ENCODE measurements at regions not wholly inside any gene's neighbourhood (a gene's known extent, or its start where the extent isn't known, plus 50 kb on each side); places are given as distances from the start of the nearest gene placed in this dataset.

- H3K9me3 ChIP-seq (replicated peaks), result no peaks in the 10 kb centered on the region
- no peaks in the 10 kb centered on the region for H3K27me3 ChIP-seq (replicated peaks)
- no peak for DNase-seq (ENCODE audit: low read depth in 1 of 2, low spot score in 2 of 2)
These were observed 153.5 kb downstream of the HHIP start for GRCh38 chr4:144799486-144799885.

GRCh38 chr4:144801731-144802130 is 155.8 kb downstream of the HHIP start:
- H3K9me3 ChIP-seq (replicated peaks), result no peaks in the 10 kb centered on the region
- H3K36me3 ChIP-seq, result no peaks in the 10 kb centered on the region
- no peak overlapping the region for H3K4me3 ChIP-seq
- no peaks in the 10 kb centered on the region for H3K4me1 ChIP-seq (replicated peaks)
- H3K27me3 ChIP-seq (replicated peaks), result no peaks in the 10 kb centered on the region
- DNase-seq (ENCODE audit: low read depth in 1 of 2, low spot score in 2 of 2), result no peak
- no peak overlapping the region for H3K27ac ChIP-seq

More at GRCh38 chr4:144799486-144799885, 153.5 kb downstream of the HHIP start:
- no peak overlapping the region for H3K4me3 ChIP-seq
- H3K27ac ChIP-seq, result no peak overlapping the region
- no peaks in the 10 kb centered on the region for H3K4me1 ChIP-seq (replicated peaks)
- H3K36me3 ChIP-seq, result no peaks in the 10 kb centered on the region

GRCh38 chr4:144808034-144808433 is 162.1 kb downstream of the HHIP start:
- H3K27ac ChIP-seq, result no peak overlapping the region
- H3K4me3 ChIP-seq, result no peak overlapping the region
- H3K9me3 ChIP-seq (replicated peaks), result no peaks in the 10 kb centered on the region
- no peaks in the 10 kb centered on the region for H3K27me3 ChIP-seq (replicated peaks)
- H3K4me1 ChIP-seq (replicated peaks), result no peaks in the 10 kb centered on the region
- DNase-seq (ENCODE audit: low read depth in 1 of 2, low spot score in 2 of 2), result no peak
- H3K36me3 ChIP-seq, result no peaks in the 10 kb centered on the region

- no peak overlapping the region for H3K27ac ChIP-seq
- no peaks in the 10 kb centered on the region for H3K4me1 ChIP-seq (replicated peaks)
- H3K4me3 ChIP-seq, result no peak overlapping the region
- no peaks in the 10 kb centered on the region for H3K36me3 ChIP-seq
- no peaks in the 10 kb centered on the region for H3K27me3 ChIP-seq (replicated peaks)
- no peak for DNase-seq (ENCODE audit: low read depth in 1 of 2, low spot score in 2 of 2)
- H3K9me3 ChIP-seq (replicated peaks), result no peaks in the 10 kb centered on the region
These were observed 163.2 kb downstream of the HHIP start for GRCh38 chr4:144809056-144809640.

- Histone ChIP-seq H3K4me3 (no peak overlapping the region), H3K4me1 (replicated peaks) (peaks cover 18% of the 10 kb centered on the region), H3K9me3 (replicated peaks) (no peaks in the 10 kb centered on the region), H3K27me3 (replicated peaks) (no peaks in the 10 kb centered on the region), H3K36me3 (no peaks in the 10 kb centered on the region), H3K27ac (no peak overlapping the region)
- DNase-seq (ENCODE audit: low read depth in 1 of 2, low spot score in 2 of 2), result no peak
These were observed 170.7 kb downstream of the HHIP start for GRCh38 chr4:144816668-144817067.

- no peaks in the 10 kb centered on the region for H3K36me3 ChIP-seq
- H3K27ac ChIP-seq, result no peak overlapping the region
- DNase-seq (ENCODE audit: low read depth in 1 of 2, low spot score in 2 of 2), result no peak
- H3K4me1 ChIP-seq (replicated peaks), result peaks cover 18% of the 10 kb centered on the region
- H3K27me3 ChIP-seq (replicated peaks), result no peaks in the 10 kb centered on the region
- no peaks in the 10 kb centered on the region for H3K9me3 ChIP-seq (replicated peaks)
- no peak overlapping the region for H3K4me3 ChIP-seq
These were observed 171.1 kb downstream of the HHIP start for GRCh38 chr4:144817081-144817480.

GRCh38 chr4:144818136-144818535 is 172.2 kb downstream of the HHIP start:
- no peak for DNase-seq (ENCODE audit: low read depth in 1 of 2, low spot score in 2 of 2)
- Histone ChIP-seq H3K4me1 (replicated peaks) (peaks cover 18% of the 10 kb centered on the region), H3K9me3 (replicated peaks) (no peaks in the 10 kb centered on the region), H3K27ac (no peak overlapping the region), H3K36me3 (no peaks in the 10 kb centered on the region), H3K4me3 (no peak overlapping the region), H3K27me3 (replicated peaks) (no peaks in the 10 kb centered on the region)

GRCh38 chr4:144819591-144819990 is 173.6 kb downstream of the HHIP start:
- Histone ChIP-seq H3K4me3 (no peak overlapping the region), H3K36me3 (no peaks in the 10 kb centered on the region), H3K27ac (no peak overlapping the region), H3K27me3 (replicated peaks) (no peaks in the 10 kb centered on the region), H3K9me3 (replicated peaks) (no peaks in the 10 kb centered on the region), H3K4me1 (replicated peaks) (peaks cover 18% of the 10 kb centered on the region)
- DNase-seq (ENCODE audit: low read depth in 1 of 2, low spot score in 2 of 2), result no peak

- Histone ChIP-seq H3K36me3 (no peaks in the 10 kb centered on the region), H3K27me3 (replicated peaks) (no peaks in the 10 kb centered on the region), H3K4me1 (replicated peaks) (peaks cover 18% of the 10 kb centered on the region), H3K9me3 (replicated peaks) (no peaks in the 10 kb centered on the region), H3K27ac (no peak overlapping the region; the same call in 1 of the 2 replicates), H3K4me3 (no peak overlapping the region)
- peak in 1 of 2 experiments; percentile 41 for DNase-seq (ENCODE audit: low read depth in 1 of 2, low spot score in 2 of 2)
These were observed 174.2 kb downstream of the HHIP start for GRCh38 chr4:144820011-144820727.

GRCh38 chr4:144820728-144821085 is 174.8 kb downstream of the HHIP start:
- DNase-seq (ENCODE audit: low read depth in 1 of 2, low spot score in 2 of 2), result peak; percentile 37 to 62
- Histone ChIP-seq H3K27me3 (replicated peaks) (no peaks in the 10 kb centered on the region), H3K27ac (no peak overlapping the region), H3K9me3 (replicated peaks) (no peaks in the 10 kb centered on the region), H3K4me1 (replicated peaks) (peaks cover 18% of the 10 kb centered on the region), H3K4me3 (no peak overlapping the region), H3K36me3 (no peaks in the 10 kb centered on the region)

- no peak for DNase-seq (ENCODE audit: low read depth in 1 of 2, low spot score in 2 of 2)
- no peak overlapping the region for H3K4me3 ChIP-seq
- H3K9me3 ChIP-seq (replicated peaks), result no peaks in the 10 kb centered on the region
- H3K4me1 ChIP-seq (replicated peaks), result no peaks in the 10 kb centered on the region
- H3K36me3 ChIP-seq, result no peaks in the 10 kb centered on the region
- no peaks in the 10 kb centered on the region for H3K27me3 ChIP-seq (replicated peaks)
- H3K27ac ChIP-seq, result no peak overlapping the region
These were observed 186.0 kb downstream of the HHIP start for GRCh38 chr4:144831971-144832370.

GRCh38 chr4:144845411-144845810 is 199.5 kb downstream of the HHIP start:
- H3K9me3 ChIP-seq (replicated peaks), result no peaks in the 10 kb centered on the region
- H3K36me3 ChIP-seq, result no peaks in the 10 kb centered on the region
- DNase-seq (ENCODE audit: low read depth in 1 of 2, low spot score in 2 of 2), result no peak
- H3K4me3 ChIP-seq, result no peak overlapping the region
- no peaks in the 10 kb centered on the region for H3K27me3 ChIP-seq (replicated peaks)
- no peak overlapping the region for H3K27ac ChIP-seq
- H3K4me1 ChIP-seq (replicated peaks), result no peaks in the 10 kb centered on the region

GRCh38 chr4:144851948-144852347 is 206.0 kb downstream of the HHIP start:
- DNase-seq (ENCODE audit: low read depth in 1 of 2, low spot score in 2 of 2), result no peak
- no peaks in the 10 kb centered on the region for H3K4me1 ChIP-seq (replicated peaks)

GRCh38 chr4:144861471-144861870 is 215.5 kb downstream of the HHIP start:
- H3K36me3 ChIP-seq, result no peaks in the 10 kb centered on the region
- peaks cover 2% of the 10 kb centered on the region; the same call in 1 of the 2 replicates for H3K9me3 ChIP-seq (replicated peaks)
- H3K4me3 ChIP-seq, result no peak overlapping the region
- DNase-seq (ENCODE audit: low read depth in 1 of 2, low spot score in 2 of 2), result no peak
- H3K27me3 ChIP-seq (replicated peaks), result no peaks in the 10 kb centered on the region
- no peak overlapping the region for H3K27ac ChIP-seq
- no peaks in the 10 kb centered on the region for H3K4me1 ChIP-seq (replicated peaks)

More at GRCh38 chr4:144851948-144852347, 206.0 kb downstream of the HHIP start:
- Histone ChIP-seq H3K27ac (no peak overlapping the region), H3K9me3 (replicated peaks) (no peaks in the 10 kb centered on the region), H3K36me3 (no peaks in the 10 kb centered on the region), H3K27me3 (replicated peaks) (no peaks in the 10 kb centered on the region), H3K4me3 (no peak overlapping the region)
